HEK293 (cell line): ENCODE measurements at regions not wholly inside any gene's neighbourhood (a gene's known extent, or its start where the extent isn't known, plus 50 kb on each side); places are given as distances from the start of the nearest gene placed in this dataset.

Experiments used
- CTCF ChIA-PET: fragments of 350-600 bp; formaldehyde crosslinking; extraction: SDS; loops from one replicate; lab custom pipeline; 2021; ENCODE audit warnings: antibody characterized with exemption; lab: Yijun Ruan, JAX
- POLR2A ChIA-PET: fragments of 300-600 bp; formaldehyde crosslinking; extraction: SDS; loops from one replicate; lab custom pipeline; 2020; ENCODE audit warnings: antibody characterized with exemption, inconsistent platforms; lab: Yijun Ruan, JAX
- H3K27ac ChIP-seq: fragments of 200-500 bp; sonication (Bioruptor generic); 2 replicates; pipeline ENCODE4 v1.5.1; 2014; ENCODE audit warnings: low read depth, low read length, control low read depth, inconsistent platforms; ENCODE audit errors: extremely low read depth
- H3K36me3 ChIP-seq, 2 experiments: fragments of 200-500 bp in 1 of 2; sonication (Bioruptor generic) in 1 of 2; 1 replicate in 1 of 2; 2 replicates in 1 of 2; pipeline ENCODE4 v1.5.1; 2014 to 2017; ENCODE audit warnings: inconsistent platforms in 2 of 2, low read length in 2 of 2; ENCODE audit not compliant: control insufficient read depth in 2 of 2, insufficient read depth in 1 of 2
- H3K4me1 ChIP-seq: fragments of 200-500 bp; sonication (Bioruptor generic); 2 replicates; pipeline ENCODE4 v1.5.1; 2014; ENCODE audit warnings: mild to moderate bottlenecking, low read length, inconsistent platforms; ENCODE audit not compliant: control insufficient read depth, insufficient read depth
- H3K4me3 ChIP-seq: 2 replicates; pipeline ENCODE4 v1.5.1; 2011; ENCODE audit warnings: low read depth, mild to moderate bottlenecking, control low read depth, low read length, moderate library complexity
- H3K9me3 ChIP-seq: fragments of 200-500 bp; sonication (Bioruptor generic); 2 replicates; pipeline ENCODE4 v1.5.1; 2014; ENCODE audit warnings: low read depth, low read length, inconsistent platforms; ENCODE audit not compliant: control insufficient read depth, insufficient read depth
- GLI4 ChIP-seq: fragments of 450-650 bp; formaldehyde crosslinking; IDR thresholded peaks from 2 replicates; pipeline ENCODE4 v1.5.1; 2016; ENCODE audit warnings: missing biosample characterization, missing genetic modification characterization
- INSM2 ChIP-seq: fragments of 450-650 bp; formaldehyde crosslinking; IDR thresholded peaks from 2 replicates; pipeline ENCODE4 v1.5.1; 2016; ENCODE audit warnings: missing biosample characterization, missing genetic modification characterization
- MEIS1 ChIP-seq: sonication (generic); formaldehyde crosslinking; IDR thresholded peaks from 2 replicates; pipeline ENCODE4 v1.8.1; 2022; ENCODE audit warnings: missing genetic modification reagents, mild to moderate bottlenecking, borderline replicate concordance
- TSHZ1 ChIP-seq: fragments of 450-650 bp; formaldehyde crosslinking; IDR thresholded peaks from 2 replicates; pipeline ENCODE4 v1.5.1; 2016; ENCODE audit warnings: missing biosample characterization, missing genetic modification characterization, borderline replicate concordance
- YY2 ChIP-seq: fragments of 450-650 bp; formaldehyde crosslinking; IDR thresholded peaks from 2 replicates; pipeline ENCODE4 v1.5.1; 2016; ENCODE audit warnings: missing biosample characterization, missing genetic modification characterization
- ZNF132 ChIP-seq: fragments of 450-650 bp; formaldehyde crosslinking; IDR thresholded peaks from 2 replicates; pipeline ENCODE4 v1.5.1; 2017; ENCODE audit warnings: missing biosample characterization, missing genetic modification characterization, borderline replicate concordance
- ZNF138 ChIP-seq: fragments of 450-650 bp; formaldehyde crosslinking; IDR thresholded peaks from 2 replicates; pipeline ENCODE4 v1.5.1; 2016; ENCODE audit warnings: missing biosample characterization, missing genetic modification characterization, borderline replicate concordance
- ZNF146 ChIP-seq: fragments of 450-650 bp; formaldehyde crosslinking; IDR thresholded peaks from 2 replicates; pipeline ENCODE4 v1.5.1; 2016; ENCODE audit warnings: missing biosample characterization, missing genetic modification characterization
- ZNF155 ChIP-seq: fragments of 450-650 bp; formaldehyde crosslinking; IDR thresholded peaks from 2 replicates; pipeline ENCODE4 v1.5.1; 2016; ENCODE audit warnings: missing biosample characterization, missing genetic modification characterization
- ZNF157 ChIP-seq: fragments of 450-650 bp; formaldehyde crosslinking; IDR thresholded peaks from 2 replicates; pipeline ENCODE4 v1.5.1; 2016; ENCODE audit warnings: missing biosample characterization, missing genetic modification characterization
- ZNF433 ChIP-seq: fragments of 450-650 bp; formaldehyde crosslinking; IDR thresholded peaks from 2 replicates; pipeline ENCODE4 v1.5.1; 2016; ENCODE audit warnings: missing biosample characterization, missing genetic modification characterization, low read depth
- ZNF449 ChIP-seq: fragments of 450-650 bp; formaldehyde crosslinking; IDR thresholded peaks from 2 replicates; pipeline ENCODE4 v1.5.1; 2017; ENCODE audit warnings: missing biosample characterization, mild to moderate bottlenecking, missing genetic modification characterization, moderate library complexity
- ZNF501 ChIP-seq: fragments of 450-650 bp; formaldehyde crosslinking; IDR thresholded peaks from 2 replicates; pipeline ENCODE4 v1.5.1; 2016; ENCODE audit warnings: missing biosample characterization, missing genetic modification characterization
- ZNF645 ChIP-seq: fragments of 450-650 bp; formaldehyde crosslinking; IDR thresholded peaks from 2 replicates; pipeline ENCODE4; 2016; ENCODE audit warnings: missing biosample characterization, missing genetic modification characterization
- ZNF654 ChIP-seq: fragments of 450-650 bp; formaldehyde crosslinking; IDR thresholded peaks from 2 replicates; pipeline ENCODE4 v1.5.1; 2016; ENCODE audit warnings: low read depth, missing biosample characterization, missing genetic modification characterization
- ZNF658 ChIP-seq: fragments of 450-650 bp; formaldehyde crosslinking; IDR thresholded peaks from 2 replicates; pipeline ENCODE4; 2016; ENCODE audit warnings: missing biosample characterization, missing genetic modification characterization
- ZNF670 ChIP-seq: fragments of 450-650 bp; formaldehyde crosslinking; IDR thresholded peaks from 2 replicates; pipeline ENCODE4 v1.5.1; 2016; ENCODE audit warnings: missing biosample characterization, missing genetic modification characterization, low read depth
- ZNF776 ChIP-seq: fragments of 450-650 bp; formaldehyde crosslinking; IDR thresholded peaks from 2 replicates; pipeline ENCODE4 v1.5.0; 2017; ENCODE audit warnings: missing biosample characterization, missing genetic modification characterization, borderline replicate concordance

GRCh38 chr2:106580241-106580640 is 93.1 kb downstream of the CD8B2 start (continued):
- no peak for TF ChIP-seq ZNF670 (tag by site-specific recombination)
- no peak for TF ChIP-seq INSM2
- TF ChIP-seq ZNF449 (tag by site-specific recombination) = no peak
- TF ChIP-seq YY2 (tag by site-specific recombination) = no peak
- TF ChIP-seq GLI4 (tag by site-specific recombination) = no peak

GRCh38 chr2:106581328-106581727 is 94.2 kb downstream of the CD8B2 start:
- Histone ChIP-seq H3K4me1 (no peaks in the 10 kb centered on the region), H3K4me3 (no peak overlapping the region), H3K27ac (no peak overlapping the region), H3K36me3 (no peaks in the 10 kb centered on the region), H3K9me3 (no peaks in the 10 kb centered on the region)
- TF ChIP-seq TSHZ1 (no peak), ZNF138 (tag by site-specific recombination) (no peak), ZNF146 (tag by site-specific recombination) (no peak), ZNF776 (no peak), ZNF658 (no peak), ZNF157 (tag by site-specific recombination) (no peak), MEIS1 (CRISPR knock-in tag) (no peak), ZNF132 (tag by site-specific recombination) (no peak), ZNF155 (no peak), ZNF501 (no peak), ZNF433 (tag by site-specific recombination) (no peak), ZNF654 (tag by site-specific recombination) (no peak), ZNF645 (tag by site-specific recombination) (no peak)
- ChIA-PET CTCF (interaction anchor here (0.6 to 7.9 kb wide), 10 partner anchors 10 to 1246 kb away, joined by 3 to 91 read pairs (median 4); no protein-coding TSS in a partner anchor), POLR2A (no interaction called here)
